OCI-LY1 (cell line): ENCODE measurements at regions not wholly inside any gene's neighbourhood (a gene's known extent, or its start where the extent isn't known, plus 50 kb on each side); places are given as distances from the start of the nearest gene placed in this dataset.

Experiments
- CTCF ChIP-seq: fragments of 200-600 bp; sonication (generic), shearing (Covaris generic); IDR thresholded peaks from 2 replicates; pipeline ENCODE4 v1.5.1; 2017; ENCODE audit warnings: mild to moderate bottlenecking, antibody characterized with exemption, low read length, moderate library complexity, mixed read lengths
- EZH2 ChIP-seq: fragments of 200-600 bp; sonication (generic), shearing (Covaris generic); IDR thresholded peaks from 2 replicates; pipeline ENCODE4 v1.8.0; 2017; ENCODE audit warnings: borderline replicate concordance, mixed run types, mild to moderate bottlenecking, antibody characterized with exemption, low read length, moderate library complexity, mixed read lengths

DNA sequence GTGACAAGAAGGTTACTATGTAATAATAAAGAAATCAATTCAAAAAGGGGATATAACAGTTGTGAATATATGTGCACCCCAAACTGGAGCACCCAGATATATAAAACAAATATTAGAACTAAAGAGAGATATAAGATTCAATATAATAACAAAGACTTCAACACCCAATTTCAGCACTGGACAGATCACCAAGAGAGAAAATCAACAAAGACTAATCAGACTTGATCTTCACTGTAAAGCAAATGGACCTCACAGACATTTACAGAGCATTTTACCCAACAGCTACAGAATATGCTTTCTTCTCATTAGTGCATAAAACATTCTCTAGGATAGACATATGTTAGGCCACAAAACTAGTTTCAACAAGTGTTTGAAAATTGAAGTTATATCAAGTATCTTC, 287.7 kb downstream of the DSC3 start:
- no peak for TF ChIP-seq CTCF
- TF ChIP-seq EZH2 = no peak
